Inflammatory macrophage treated with lipopolysaccharide for 4 hours (primary cell): ENCODE measurements at regions not wholly inside any gene's neighbourhood (a gene's known extent, or its start where the extent isn't known, plus 50 kb on each side); places are given as distances from the start of the nearest gene placed in this dataset.

Experiments
- DNase-seq: peaks from one replicate; pipeline ENCODE4 v3.0.0-alpha.2; 2020

DNA sequence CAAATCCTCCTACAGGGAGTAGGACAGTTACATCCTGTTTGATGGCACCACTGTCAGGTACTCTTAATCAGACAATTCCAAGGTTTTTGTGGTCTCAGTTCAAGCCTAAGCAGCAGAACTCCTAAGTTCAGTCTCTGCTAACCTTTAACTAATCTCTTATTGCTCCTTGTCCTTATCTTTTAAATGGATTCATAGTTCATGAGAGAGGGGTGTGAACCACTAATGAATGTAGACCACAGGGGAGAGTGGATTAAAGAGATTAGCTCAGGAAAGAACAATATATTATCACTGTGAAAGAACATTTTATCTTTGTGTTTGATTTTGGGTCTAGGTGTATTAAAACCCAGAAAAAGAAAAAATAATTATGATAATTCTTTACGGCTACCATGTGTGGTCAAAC, 168.9 kb downstream of the DCK start:
- DNase-seq: no peak

DNA sequence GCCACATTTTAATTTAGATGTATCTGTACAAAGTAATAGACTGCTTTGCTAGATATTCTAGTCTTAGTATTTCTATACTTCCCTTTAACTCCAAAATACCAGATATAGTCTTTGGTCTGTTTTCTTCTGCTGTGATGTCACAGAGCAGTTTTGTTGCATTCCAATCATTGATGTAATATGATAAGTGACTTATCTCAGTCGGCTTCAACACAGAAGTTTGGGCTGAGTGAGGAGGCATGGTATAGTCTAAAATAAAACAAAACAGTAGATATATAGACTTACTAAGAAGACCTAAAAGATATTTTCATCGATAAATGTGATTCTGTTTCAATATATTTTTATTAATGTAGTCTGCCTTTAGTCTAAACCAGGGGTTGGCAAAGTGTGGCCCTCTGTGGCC, 169.9 kb downstream of the DCK start:
- no peak for DNase-seq

DNA sequence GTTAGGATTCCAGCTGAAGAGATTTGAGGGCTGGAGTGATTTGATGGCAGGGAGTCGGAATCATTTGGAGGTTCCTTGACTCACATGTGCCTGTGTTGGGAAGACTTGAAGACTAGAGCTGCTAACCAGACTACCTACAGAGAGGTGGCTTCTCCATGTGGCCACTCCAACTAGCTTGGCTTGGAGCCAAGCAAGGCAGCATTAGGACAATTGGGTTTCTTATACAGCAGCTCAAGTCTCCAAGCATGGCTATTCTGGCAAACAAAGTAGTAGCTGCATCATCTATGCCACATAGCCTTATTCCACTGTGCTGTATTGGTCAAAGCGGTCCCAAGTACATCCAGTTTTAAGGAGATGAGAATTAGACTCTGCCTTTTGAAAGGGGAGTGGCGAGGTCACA, 171.7 kb upstream of the SLC4A4 start:
- no peak for DNase-seq

DNA sequence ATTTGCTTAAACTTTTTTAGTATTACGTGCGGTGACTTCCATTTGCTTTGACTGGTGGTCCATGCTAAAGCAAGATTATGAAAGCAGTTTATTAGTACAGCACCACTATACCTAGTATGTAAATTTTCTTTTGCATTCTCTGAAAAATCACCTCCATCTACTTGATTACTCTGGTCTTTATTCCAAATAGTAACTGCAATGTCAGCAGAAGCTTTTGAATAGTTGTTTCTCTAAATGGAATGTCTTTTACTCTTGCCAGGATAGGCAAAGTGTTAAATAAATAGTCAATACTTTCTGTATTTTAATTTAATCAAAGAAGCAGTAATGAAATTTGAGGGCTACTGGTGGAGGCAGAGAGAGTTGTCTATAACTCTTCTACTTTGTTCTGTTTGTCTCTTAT, 167.2 kb upstream of the SLC4A4 start:
- no peak for DNase-seq

DNA sequence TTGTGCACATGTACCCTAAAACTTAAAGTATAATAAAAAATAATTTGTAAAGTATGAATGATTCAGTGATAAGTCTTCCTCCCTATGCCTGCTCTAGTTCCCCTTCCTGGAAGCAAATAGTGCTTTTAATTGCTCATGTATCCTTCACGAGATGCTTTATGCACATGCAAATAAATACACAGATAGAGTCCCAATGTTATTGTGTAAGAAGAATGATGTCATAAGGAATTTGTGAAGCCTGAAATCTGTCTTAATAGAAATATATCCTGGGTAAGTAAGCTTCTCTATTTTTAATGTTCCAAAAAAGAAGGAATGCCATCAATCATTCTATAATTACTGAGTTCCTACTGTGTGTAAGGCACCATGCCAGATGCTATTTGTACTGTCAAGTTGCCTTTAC, 157.5 kb upstream of the SLC4A4 start:
- DNase-seq: no peak

DNA sequence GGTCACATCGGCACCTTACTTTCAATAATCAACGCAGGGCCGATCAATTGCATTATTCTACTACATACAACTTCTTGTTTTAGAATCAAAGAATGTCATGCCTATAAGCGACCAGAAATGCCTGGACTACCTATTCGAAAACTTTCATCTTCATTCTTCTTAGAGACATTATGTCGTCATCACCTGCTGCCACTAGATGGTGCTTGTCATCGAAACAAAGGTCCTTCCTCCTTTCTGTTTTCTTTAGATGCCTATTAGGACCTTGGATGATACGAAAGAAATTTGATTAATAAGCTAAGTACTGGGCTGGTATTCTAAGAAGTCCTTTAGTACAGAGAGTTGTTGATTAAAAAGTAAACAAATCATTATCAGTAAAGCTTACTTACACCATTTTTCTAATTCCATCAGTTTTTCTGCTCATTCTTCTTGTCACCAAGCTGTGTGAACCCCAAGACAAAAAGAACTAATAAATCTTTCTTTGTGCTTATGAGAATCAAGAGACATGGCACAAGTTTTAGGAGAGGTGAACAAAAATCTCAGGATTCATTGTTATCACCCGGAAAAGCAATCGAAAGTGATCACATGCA, 154.5 kb upstream of the SLC4A4 start:
- peak; percentile 70 for DNase-seq

DNA sequence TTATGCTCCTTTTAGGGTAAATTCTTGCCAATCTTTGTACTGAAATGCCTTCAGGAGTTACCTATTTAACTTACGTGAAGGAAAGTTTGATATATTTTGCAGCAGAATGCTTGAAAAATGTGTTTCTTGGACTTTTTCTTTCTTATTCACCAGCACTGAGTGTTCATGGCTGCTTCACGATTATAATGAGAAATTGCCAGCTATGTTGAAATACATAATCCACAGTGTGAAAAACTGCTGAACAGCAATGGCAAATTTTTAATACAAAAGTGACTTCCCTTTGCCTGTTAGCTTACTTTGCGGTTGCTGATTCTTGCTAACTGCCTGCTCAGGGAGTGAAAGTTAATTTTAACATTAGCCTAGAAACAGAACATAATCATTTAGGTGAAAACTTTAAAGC, 153.8 kb upstream of the SLC4A4 start:
- DNase-seq: no peak

DNA sequence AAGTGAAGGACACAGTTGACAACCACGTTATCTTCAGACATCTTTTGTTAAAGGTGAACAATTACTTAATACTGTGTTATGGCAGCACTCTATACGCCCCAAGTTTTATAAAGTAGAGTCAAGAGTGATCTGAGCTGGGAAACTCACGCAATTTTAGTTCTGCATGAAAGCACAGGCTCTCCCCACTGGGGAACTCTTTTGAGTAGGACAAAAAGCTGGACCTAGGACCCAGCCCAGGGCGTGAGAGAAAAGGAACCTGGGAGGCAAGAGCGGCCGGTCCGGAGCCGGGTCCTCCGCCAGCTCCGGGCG, 152.6 kb upstream of the SLC4A4 start:
- no peak for DNase-seq

DNA sequence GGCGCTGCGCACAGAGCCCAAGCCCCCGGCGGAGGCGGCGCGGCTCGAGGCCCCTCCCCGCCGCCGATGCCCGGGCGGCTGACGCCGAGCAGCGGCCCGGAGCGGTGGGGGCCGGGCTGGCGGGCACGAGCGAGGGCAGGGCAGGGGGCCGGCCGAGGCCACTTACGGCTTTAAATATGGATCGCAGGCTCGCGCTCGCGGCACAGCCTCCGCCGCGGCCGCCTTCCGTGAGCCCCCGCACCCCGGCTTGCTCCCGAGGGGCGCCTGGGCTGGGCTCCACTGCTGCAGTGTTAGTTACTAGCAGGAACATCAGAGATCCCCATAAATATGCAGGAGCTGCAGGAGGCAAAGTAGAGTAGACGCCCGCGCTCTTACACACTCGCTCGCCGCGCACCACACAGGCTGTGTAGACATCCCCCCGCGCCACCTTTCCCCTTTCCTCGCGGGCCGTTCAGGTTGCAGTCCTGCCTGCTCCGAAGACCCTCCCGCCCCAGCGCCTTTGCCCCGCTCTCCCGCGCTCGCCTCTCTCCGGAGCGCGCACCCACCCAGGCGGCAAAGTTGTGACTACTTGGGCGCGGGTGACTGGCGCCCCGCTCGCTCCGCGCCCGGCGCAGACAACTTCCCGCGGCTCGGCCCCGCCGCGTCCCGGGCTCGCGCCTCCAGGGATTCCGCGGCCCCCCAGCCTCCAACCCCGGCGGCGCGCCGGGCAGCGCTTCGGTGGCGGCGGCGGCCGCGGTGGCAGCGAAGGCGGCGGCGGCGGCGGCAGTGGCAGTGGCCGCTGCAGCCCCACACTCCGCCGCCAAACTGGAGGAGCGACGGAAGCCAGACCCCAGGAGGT, 152.0 kb upstream of the SLC4A4 start:
- no peak for DNase-seq

DNA sequence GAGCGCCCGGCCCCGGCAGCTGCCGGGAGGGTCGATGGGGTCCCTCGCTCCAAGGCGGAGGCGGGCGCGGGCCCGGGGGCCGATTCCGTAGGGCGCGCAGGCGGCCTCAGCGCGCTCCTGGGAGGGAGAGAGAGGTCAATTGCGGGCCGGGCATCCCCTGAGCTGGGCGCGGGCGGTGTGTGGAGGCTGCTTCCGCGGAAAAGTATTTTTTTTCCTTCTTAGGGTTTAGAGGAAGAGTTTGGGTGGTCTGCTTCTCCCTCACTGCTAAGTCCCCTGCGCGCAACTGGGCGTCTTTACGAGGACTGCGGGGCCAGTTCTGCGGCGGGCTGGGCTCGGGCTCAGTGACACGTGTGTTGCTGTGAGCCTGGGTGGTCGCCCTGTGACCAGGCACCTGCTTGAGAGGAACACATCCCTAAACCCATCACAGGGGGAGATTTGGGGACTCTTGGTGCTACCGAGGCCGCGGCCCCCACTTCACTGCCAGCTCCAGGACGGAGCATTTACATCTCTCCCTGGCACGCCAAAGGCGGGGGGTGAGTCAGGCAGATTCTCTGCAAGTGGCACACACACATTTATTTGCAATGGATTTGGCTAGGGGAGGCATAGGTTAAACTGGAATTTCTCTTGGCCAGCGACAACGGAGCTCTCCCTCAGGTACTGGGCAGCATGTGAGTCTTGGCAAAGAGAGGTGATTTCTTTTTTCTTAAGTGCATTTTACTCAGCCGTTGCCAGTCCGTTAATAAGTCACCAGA, 151.2 kb upstream of the SLC4A4 start:
- no peak for DNase-seq

DNA sequence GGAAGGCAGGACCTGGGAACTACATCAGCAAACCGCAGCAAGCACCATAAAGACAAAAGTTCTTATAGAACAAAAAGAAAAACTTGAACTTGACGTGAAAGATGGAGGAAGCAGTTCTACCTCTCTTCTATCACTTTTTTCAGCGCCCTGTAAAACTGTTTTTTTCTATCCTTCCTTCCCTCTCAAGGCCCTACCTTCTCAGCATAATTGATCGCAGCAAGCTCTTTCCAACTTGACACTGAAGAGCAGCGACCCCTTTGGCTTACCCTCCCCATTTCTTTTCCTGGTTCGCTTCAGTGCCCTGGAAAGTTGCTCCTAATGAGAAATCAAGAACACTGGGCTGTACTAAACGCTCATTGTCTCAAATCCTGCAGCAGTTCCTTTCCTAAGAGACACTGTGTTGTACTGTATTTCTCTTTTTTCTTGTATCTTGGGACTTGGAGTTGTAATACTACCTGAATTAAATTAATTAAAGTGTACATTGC, 150.6 kb upstream of the SLC4A4 start:
- DNase-seq: no peak

DNA sequence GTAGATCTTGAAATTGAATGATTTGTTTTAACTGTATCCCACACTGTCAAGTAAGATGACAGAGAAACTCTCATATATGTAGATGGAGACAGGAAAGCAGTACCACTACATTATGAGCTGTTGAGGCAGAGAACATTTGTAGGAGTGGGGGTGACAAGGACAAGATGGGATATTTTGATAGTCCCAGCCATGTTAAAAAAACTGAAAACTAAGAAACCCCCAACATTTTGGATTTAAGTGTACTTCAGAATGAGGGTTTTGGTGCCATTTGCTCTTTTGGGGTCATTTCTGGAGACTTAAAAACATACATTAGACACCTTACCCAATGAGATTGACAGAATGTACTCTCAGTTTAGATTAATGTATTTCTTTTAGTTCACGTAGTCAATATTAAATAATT, 149.9 kb upstream of the SLC4A4 start:
- DNase-seq: no peak

DNA sequence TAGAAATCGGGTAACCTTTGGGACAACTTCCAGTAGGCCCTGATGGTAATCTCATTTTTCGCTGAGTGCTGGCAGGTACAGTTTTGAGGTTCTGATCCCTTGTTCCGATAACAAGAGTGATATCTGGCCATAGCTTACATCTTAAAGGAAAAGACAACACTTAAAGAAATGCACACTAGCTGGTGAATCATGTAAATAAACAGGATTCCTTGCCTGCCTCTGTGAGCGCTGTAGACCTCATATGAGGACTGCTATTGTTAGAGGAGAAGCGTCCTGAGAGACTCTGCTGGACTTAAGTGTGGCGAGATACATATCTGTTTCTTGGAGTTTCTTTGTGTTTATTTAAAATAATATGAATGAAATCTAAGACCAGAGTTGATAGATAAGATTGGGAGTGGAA, 149.3 kb upstream of the SLC4A4 start:
- no peak for DNase-seq

DNA sequence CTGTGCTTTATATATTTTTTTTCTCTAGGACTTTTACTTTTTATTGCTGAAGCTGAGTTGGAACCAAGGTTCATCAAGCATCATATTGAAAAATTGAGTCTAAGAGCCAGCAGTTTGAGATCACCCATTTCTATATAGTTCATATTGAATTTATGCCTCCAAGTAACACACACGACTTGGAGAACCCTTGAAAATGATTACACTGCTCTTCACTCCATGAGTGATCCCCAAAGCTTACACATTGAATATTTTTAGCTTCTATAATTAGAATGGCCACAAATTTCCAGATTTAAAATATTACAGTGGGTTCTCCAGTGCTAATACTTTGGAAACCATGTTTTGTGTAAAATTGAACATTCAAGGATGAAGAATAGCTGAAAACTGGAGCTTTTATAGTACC, 144.4 kb upstream of the SLC4A4 start:
- no peak for DNase-seq

DNA sequence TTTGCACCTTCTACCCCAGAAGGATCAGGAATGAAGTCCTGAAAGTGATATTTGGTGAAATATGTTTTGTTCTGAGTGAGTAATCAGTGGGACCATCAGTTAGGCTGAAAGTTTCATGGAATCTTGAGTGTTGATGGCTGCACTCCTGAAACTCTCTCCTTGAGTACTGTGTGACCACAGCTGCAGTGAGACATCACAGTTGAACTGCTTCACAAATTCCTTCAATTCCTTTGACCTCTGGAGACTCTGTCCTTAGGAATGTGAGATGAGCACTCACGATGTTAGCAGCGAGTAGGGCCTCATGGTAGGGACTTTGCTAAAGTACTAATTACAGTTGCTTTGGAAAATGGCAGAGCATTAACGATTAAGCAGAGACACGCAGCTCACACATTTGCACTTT, 142.9 kb upstream of the SLC4A4 start:
- DNase-seq: no peak

DNA sequence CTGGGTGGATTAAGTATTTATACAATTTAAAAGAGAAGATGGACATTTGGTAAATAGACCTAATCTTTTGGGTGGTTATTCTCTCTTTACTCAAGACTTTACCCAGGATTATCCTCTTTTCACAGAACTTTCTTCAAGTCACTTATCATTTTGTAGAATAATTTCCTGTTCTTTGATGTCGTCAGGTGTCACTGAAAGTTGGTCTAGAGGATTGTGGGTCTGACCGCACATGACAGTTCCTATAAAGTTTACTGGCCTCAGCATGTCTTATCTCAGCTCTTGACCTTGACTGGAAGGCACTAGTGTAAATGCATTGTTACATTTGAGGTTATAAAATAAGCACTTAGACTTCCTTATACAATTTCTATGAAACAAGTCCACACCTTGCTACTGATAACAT, 139.9 kb upstream of the SLC4A4 start:
- DNase-seq: no peak

DNA sequence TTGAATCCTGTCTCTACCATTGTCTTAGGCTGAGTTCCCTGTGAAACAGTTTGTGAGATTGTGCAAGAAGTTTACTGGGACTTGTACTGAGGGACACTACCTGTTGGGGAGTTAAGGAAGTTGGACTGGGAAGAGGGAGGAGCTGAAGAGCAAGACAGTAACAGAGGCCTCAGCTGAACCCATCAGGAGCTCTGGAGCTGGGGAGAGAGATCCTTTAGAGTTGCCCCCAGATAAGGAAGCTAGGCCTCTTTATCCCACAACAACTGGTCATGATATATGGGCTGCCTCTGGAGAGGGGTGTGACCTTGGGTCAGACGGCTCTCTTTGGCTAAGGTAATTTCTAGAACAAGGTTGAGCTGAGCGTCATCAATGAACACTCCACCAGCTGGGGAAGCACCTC, 137.8 kb upstream of the SLC4A4 start:
- DNase-seq: no peak

DNA sequence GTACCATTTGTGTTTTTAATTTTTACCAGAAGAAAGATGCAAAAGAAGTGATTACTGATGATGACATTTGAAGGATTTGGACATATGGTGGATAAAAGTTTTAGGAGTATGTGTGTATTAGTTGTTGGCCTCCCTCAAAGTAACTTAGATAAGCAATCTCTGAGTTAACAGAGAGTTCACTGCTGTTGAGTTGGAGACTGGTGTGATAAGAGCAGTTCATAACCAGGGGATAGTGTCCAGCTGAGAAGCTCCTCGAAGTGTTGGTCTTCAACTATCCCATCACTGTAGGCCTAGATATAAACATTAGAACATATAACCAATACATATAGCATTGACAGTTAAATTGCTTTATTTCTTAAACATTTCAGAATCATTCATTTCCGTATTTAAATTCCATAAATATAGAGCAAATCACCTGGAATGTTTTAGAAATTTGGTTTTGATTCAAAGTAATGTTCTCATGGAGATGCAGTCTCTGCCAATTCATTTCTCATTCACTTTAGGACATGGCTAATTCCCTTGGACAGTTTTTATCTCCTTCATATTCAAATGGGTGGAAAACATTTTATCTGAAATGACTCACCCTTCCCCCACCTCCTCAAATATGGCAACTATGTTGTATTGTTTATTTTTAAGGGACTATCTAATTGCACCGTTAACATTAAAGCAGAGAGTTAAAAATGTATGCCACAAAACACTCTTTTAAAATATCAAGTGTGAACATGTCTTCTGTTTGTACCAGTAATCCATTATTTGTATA, 136.8 kb upstream of the SLC4A4 start:
- DNase-seq: no peak

DNA sequence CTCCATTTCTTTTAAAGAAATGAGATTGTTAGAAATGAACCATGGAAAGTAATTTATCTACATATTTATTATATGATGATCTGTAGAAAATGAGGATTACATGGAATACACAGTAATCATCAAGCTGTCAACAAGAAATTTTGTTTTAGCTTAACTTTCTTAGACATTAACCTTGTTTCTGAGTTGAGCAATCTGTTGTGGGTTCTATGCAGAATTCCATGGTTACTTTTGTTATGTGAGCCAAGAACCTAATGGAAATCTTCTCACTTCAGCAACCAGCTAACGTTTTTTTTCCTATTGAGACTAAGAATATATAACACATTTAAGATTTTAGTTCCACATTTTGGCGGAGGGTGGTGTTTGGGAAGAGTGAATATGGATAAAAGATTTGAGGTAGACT, 136.1 kb upstream of the SLC4A4 start:
- DNase-seq: no peak

DNA sequence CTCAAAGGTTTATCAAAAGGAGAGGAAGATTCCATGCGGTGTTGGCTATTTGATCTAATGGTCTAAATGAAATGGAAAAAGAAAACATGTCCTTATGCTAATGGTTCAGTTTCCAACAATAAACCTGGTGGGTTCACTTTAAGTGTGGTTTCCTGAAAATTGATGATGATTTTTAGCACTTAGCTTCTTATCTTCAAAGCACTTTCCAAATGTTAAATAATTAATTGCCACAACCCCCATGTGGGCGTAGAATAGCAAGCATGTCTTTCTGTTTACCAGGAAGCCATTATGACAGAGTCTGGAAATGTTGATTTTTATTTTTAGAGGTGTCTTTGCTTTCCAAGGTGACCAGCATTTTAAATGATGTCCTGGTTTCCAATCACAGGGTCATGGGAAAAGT, 134.8 kb upstream of the SLC4A4 start:
- DNase-seq: no peak

DNA sequence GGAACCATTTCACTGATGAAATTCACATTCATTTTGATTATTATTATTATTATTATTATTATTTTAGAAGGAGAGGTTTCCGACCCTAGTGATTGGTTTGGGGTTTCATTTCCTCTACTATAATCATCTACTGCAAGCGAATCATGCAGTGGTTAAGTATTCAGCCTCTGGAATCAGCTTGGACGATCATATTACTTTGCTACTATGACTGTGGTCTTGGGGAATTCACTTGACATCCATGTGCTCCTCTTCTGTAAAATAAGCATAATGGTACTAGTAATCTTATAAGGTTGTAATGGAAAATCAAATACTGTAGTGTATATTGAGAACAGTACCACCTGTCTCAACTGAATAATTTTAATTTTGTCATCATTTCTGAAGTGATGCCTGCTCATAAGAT, 132.1 kb upstream of the SLC4A4 start:
- DNase-seq: no peak

DNA sequence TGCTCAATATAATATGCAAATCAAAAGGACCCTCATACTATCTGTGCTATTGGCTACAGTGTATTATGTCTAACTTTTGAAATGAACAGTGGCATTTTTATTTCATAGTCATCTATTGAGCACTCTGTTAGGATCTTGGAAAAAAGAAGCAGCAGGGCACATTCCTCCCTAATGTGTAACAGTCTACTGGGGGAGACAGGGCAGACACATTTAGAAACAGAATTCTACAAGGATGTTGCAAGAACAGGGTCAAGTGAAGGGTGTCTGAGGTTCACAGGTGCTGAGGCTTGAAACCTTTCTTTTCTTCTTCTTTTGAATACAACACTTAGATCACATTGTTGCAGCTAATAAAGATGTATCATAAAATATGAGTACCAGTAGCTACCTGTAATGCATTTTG, 129.7 kb upstream of the SLC4A4 start:
- DNase-seq: no peak

DNA sequence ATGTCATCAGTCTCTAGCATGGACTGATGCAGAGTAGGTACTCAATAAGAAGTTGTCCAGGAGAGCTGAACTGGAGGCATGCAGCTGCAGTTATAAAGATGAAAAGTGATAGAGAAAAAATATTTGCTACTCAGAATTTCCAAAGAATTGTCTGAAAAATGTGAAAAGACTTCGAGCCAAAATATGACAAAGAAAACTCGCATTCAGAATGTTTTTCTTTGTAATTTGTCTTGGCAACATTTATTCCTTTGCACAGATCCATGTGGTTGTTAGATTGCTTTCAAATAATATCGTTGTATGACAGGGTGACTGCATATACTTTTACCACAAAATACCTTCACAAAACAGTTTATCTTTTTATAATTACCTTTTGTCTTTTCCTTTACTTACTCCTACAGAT, 128.0 kb upstream of the SLC4A4 start:
- DNase-seq: no peak

DNA sequence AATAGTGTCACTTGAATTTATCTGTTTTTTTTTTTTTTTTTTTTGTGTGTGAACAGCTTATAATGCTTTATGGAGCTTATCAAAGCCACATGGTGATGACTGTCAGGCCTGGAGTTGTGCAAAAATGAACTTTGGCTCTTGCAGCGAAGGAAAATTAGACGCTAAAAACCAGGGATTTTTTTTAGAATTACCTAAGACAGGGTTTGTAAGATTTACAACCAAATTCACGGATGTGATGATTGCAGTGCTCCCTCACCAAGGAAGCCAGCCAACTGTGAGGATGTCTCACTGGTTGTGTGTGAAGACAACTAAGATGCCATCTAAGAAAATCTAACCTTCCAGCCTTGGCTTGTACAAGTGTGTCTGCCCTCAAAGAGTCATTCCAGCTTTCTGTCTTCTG, 127.1 kb upstream of the SLC4A4 start:
- no peak for DNase-seq
